NB4 (cell line): ENCODE measurements at regions not wholly inside any gene's neighbourhood (a gene's known extent, or its start where the extent isn't known, plus 50 kb on each side); places are given as distances from the start of the nearest gene placed in this dataset.

Source experiments
- POLR2A ChIP-seq: IDR thresholded peaks from 2 replicates; pipeline ENCODE4 v1.6.1; 2011; ENCODE audit warnings: mild to moderate bottlenecking; ENCODE audit not compliant: insufficient read length; ENCODE audit errors: extremely low read depth
- TF ChIP-seq, protein P1 (sequence below): IDR thresholded peaks from 2 replicates; pipeline ENCODE4 v1.6.1; 2011; ENCODE audit warnings: low read depth, low read length
- TF ChIP-seq, protein P2 (sequence below): IDR thresholded peaks from one replicate; pipeline ENCODE4 v1.5.1; 2012; ENCODE audit warnings: low read depth, low read length

DNA sequence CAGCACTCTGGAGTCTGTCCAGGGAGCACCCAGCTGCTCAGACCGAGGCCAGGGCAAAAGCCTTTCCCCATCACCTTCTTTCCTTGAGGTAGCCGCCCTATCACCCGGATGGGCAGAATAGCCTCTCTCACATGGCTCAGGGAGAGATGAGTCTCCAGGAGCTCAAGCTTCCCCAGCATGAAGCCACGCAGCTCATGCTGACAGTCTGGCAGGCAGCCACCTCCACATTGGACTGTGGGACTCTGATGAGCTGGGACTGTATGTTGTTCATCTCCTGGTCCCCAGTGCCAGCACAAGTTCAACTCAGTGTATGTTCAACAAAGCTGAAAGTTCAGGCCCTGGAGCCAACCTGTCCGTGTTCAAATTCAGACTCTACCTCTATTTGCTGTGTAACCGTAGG lies 75.2 kb upstream of the ZC3H12A start:
- TF ChIP-seq, protein P1, sequence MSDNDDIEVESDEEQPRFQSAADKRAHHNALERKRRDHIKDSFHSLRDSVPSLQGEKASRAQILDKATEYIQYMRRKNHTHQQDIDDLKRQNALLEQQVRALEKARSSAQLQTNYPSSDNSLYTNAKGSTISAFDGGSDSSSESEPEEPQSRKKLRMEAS, result no peak
- no peak for TF ChIP-seq POLR2A
- TF ChIP-seq, protein P2, sequence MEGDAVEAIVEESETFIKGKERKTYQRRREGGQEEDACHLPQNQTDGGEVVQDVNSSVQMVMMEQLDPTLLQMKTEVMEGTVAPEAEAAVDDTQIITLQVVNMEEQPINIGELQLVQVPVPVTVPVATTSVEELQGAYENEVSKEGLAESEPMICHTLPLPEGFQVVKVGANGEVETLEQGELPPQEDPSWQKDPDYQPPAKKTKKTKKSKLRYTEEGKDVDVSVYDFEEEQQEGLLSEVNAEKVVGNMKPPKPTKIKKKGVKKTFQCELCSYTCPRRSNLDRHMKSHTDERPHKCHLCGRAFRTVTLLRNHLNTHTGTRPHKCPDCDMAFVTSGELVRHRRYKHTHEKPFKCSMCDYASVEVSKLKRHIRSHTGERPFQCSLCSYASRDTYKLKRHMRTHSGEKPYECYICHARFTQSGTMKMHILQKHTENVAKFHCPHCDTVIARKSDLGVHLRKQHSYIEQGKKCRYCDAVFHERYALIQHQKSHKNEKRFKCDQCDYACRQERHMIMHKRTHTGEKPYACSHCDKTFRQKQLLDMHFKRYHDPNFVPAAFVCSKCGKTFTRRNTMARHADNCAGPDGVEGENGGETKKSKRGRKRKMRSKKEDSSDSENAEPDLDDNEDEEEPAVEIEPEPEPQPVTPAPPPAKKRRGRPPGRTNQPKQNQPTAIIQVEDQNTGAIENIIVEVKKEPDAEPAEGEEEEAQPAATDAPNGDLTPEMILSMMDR, result no peak
